ENCODE measurements at regions not wholly inside any gene's neighbourhood (a gene's known extent, or its start where the extent isn't known, plus 50 kb on each side); places are given as distances from the start of the nearest gene placed in this dataset.
A peak's percentile ranks its signal among the peaks of the same experiment; 100 is the strongest.

DNA sequence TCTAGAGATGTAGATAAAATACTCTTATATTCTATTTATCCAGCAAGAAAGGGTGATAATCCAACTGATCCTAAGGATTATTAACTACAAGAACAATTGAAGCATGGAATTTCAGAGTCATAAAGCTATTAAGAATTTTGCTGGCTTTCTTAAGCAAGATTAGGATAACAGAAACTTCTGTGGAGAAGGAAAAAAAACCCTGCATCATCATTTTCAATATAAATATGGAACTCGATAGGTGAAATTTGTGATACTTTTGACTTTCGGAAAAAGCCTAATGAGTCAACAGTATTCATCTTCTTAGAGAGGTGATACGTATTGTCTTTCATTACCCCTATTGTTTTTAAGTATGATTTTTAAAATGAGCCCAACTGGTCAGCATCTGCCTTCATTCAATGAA lies 593.3 kb downstream of the CPS1 start:
- ChIA-PET CTCF (interaction anchor here (1.0 to 1.6 kb wide), 2 partner anchors 9 to 645 kb away, joined by 3 to 5 read pairs; no protein-coding TSS in a partner anchor), POLR2A (no interaction called here)
- TF ChIP-seq, protein P1, sequence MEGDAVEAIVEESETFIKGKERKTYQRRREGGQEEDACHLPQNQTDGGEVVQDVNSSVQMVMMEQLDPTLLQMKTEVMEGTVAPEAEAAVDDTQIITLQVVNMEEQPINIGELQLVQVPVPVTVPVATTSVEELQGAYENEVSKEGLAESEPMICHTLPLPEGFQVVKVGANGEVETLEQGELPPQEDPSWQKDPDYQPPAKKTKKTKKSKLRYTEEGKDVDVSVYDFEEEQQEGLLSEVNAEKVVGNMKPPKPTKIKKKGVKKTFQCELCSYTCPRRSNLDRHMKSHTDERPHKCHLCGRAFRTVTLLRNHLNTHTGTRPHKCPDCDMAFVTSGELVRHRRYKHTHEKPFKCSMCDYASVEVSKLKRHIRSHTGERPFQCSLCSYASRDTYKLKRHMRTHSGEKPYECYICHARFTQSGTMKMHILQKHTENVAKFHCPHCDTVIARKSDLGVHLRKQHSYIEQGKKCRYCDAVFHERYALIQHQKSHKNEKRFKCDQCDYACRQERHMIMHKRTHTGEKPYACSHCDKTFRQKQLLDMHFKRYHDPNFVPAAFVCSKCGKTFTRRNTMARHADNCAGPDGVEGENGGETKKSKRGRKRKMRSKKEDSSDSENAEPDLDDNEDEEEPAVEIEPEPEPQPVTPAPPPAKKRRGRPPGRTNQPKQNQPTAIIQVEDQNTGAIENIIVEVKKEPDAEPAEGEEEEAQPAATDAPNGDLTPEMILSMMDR (IDR thresholded peaks at IDR 0.05; ENCODE audit: unreplicated experiment): no peak
- Mint-ChIP-seq H3K27ac (ENCODE audit: low read depth, unreplicated experiment) (no peak overlapping the region), H3K4me1 (ENCODE audit: insufficient read depth, unreplicated experiment) (no peaks in the 10 kb centered on the region), H3K4me3 (ENCODE audit: unreplicated experiment) (no peak overlapping the region), H3K9me3 (ENCODE audit: unreplicated experiment) (peaks cover 2% of the 10 kb centered on the region), H3K36me3 (ENCODE audit: insufficient read depth, unreplicated experiment) (peaks cover 2% of the 10 kb centered on the region), H3K27me3 (ENCODE audit: insufficient read depth, unreplicated experiment) (peaks cover 21% of the 10 kb centered on the region)
- no peak for DNase-seq (ENCODE audit: unreplicated experiment)
- no TSS peak for BruUV-seq (replicated peaks)
- intact Hi-C loops (cut with micrococcal nuclease): no loop called here

DNA sequence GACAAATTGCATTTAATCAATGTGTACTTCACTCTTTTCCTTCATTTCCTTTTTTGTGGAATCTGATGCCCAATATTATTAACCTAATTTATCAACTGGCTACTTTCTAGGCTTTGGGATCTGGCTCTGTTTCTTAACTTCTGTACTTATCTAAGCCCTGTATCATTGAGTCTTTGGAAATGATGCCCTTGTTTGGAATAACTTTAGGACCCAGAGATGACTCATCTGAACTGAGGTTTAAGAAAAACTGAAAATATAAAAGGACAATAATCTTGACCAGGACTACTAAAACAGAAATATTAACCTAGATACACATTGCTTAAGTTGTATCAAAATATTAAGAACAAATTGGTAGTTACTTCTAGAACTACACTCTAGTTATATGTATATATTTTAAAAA lies 600.8 kb downstream of the CPS1 start:
- H3K27me3 Mint-ChIP-seq (ENCODE audit: insufficient read depth, unreplicated experiment): peaks cover 71% of the 10 kb centered on the region
- BruUV-seq (replicated peaks): no TSS peak
- no peak overlapping the region for H3K4me3 Mint-ChIP-seq (ENCODE audit: unreplicated experiment)
- H3K4me1 Mint-ChIP-seq (ENCODE audit: insufficient read depth, unreplicated experiment): no peaks in the 10 kb centered on the region
- intact Hi-C loops (cut with micrococcal nuclease): no loop called here
- H3K9me3 Mint-ChIP-seq (ENCODE audit: unreplicated experiment): no peaks in the 10 kb centered on the region
- ChIA-PET CTCF (interaction anchor here (0.5 to 2.6 kb wide), 27 partner anchors 13 to 1440 kb away, joined by 3 to 41 read pairs (median 3); no protein-coding TSS in a partner anchor), POLR2A (interaction anchor here (0.8 kb wide), 1 partner anchor 538 kb away, joined by 4 read pairs; no protein-coding TSS in a partner anchor)
- no peak for DNase-seq (ENCODE audit: unreplicated experiment)
- H3K27ac Mint-ChIP-seq (ENCODE audit: low read depth, unreplicated experiment): no peak overlapping the region
- H3K36me3 Mint-ChIP-seq (ENCODE audit: insufficient read depth, unreplicated experiment): no peaks in the 10 kb centered on the region
- TF ChIP-seq, protein P1 (IDR thresholded peaks at IDR 0.05; ENCODE audit: unreplicated experiment): no peak

- Mint-ChIP-seq H3K27ac (ENCODE audit: low read depth, unreplicated experiment) (no peak overlapping the region), H3K36me3 (ENCODE audit: insufficient read depth, unreplicated experiment) (no peaks in the 10 kb centered on the region), H3K27me3 (ENCODE audit: insufficient read depth, unreplicated experiment) (peaks cover 72% of the 10 kb centered on the region), H3K9me3 (ENCODE audit: unreplicated experiment) (no peaks in the 10 kb centered on the region), H3K4me1 (ENCODE audit: insufficient read depth, unreplicated experiment) (no peaks in the 10 kb centered on the region), H3K4me3 (ENCODE audit: unreplicated experiment) (no peak overlapping the region)
- POLR2A ChIA-PET: interaction anchor here (0.8 kb wide), 1 partner anchor 538 kb away, joined by 4 read pairs; no protein-coding TSS in a partner anchor
- no TSS peak for BruUV-seq (replicated peaks)
- intact Hi-C loops (cut with micrococcal nuclease): loop anchor here (1.0 to 2.0 kb wide), 3 partner anchors 73 to 909 kb away; no protein-coding TSS in a partner anchor
- CTCF ChIA-PET: interaction anchor here (0.5 to 2.6 kb wide), 30 partner anchors 10 to 970 kb away, joined by 3 to 41 read pairs (median 4); no protein-coding TSS in a partner anchor
- TF ChIP-seq, protein P1 (IDR thresholded peaks at IDR 0.05; ENCODE audit: unreplicated experiment): peak; percentile 68
- peak; percentile 80 for DNase-seq (ENCODE audit: unreplicated experiment)
Measured at GRCh38 chr2:211157856-211158463, 601.6 kb downstream of the CPS1 start.

DNA sequence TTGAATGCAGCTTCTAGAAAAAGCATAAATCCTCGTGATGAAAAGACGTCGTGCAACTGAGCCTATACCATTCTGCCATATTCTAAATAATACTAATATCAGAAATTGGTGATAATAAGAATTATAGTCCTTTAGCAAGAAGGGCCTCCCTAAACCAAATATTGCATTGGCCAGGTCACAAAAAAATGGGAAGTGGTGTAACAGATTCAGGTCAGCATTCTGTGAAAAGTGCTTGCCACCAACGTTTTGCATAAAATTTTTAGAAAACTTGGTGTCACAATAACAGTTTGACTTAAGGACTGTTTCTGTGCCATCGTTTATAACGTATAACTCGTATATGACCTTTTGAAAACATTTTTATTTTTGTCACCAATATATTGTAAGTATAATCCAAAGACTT lies 603.6 kb downstream of the CPS1 start:
- peaks cover 92% of the 10 kb centered on the region for H3K27me3 Mint-ChIP-seq (ENCODE audit: insufficient read depth, unreplicated experiment)
- intact Hi-C loops (cut with micrococcal nuclease): loop anchor here (2.0 kb wide), 2 partner anchors 543 to 911 kb away; no protein-coding TSS in a partner anchor
- DNase-seq (ENCODE audit: unreplicated experiment): no peak
- no peaks in the 10 kb centered on the region for H3K9me3 Mint-ChIP-seq (ENCODE audit: unreplicated experiment)
- no peaks in the 10 kb centered on the region for H3K4me1 Mint-ChIP-seq (ENCODE audit: insufficient read depth, unreplicated experiment)
- CTCF ChIA-PET: interaction anchor here (0.6 to 1.6 kb wide), 3 partner anchors 9 to 1363 kb away, joined by 4 to 5 read pairs (median 4); no protein-coding TSS in a partner anchor
- TF ChIP-seq, protein P1 (IDR thresholded peaks at IDR 0.05; ENCODE audit: unreplicated experiment): no peak
- POLR2A ChIA-PET: no interaction called here
- H3K36me3 Mint-ChIP-seq (ENCODE audit: insufficient read depth, unreplicated experiment): no peaks in the 10 kb centered on the region
- no peak overlapping the region for H3K4me3 Mint-ChIP-seq (ENCODE audit: unreplicated experiment)
- H3K27ac Mint-ChIP-seq (ENCODE audit: low read depth, unreplicated experiment): no peak overlapping the region
- no TSS peak for BruUV-seq (replicated peaks)

All from MCF 10A (cell line).